ENCODE measurements at regions not wholly inside any gene's neighbourhood (a gene's known extent, or its start where the extent isn't known, plus 50 kb on each side); places are given as distances from the start of the nearest gene placed in this dataset.

DNA sequence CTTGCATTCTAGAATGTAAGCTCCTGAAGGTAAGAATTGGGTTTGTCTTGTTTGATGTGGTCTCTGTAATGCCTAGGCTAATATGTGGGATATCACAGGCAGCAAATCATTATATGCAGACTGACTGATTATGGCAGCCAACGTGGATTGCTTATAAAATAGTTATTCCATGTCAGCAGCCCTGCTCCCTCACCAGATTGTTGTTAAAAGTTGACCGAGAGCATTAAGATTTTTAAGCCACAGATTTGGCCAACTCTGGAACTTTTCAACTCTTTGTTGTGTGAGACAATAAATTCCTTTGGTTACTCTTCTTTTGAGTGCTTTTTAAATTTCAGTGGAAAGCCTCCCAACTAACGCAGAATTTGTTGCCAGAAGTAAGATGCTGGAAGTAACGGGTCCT lies 92.6 kb upstream of the FAM216B start:
- no peak overlapping the region for H3K4me3 ChIP-seq
- H4K20me1 ChIP-seq = no peaks in the 10 kb centered on the region
- no peak for TF ChIP-seq Cebpa-rat (IDR thresholded peaks at IDR 0.05)
- no peak overlapping the region for H3K4me2 ChIP-seq
- no peaks in the 10 kb centered on the region for H3K36me3 ChIP-seq
- no peaks in the 10 kb centered on the region for H3K9me3 ChIP-seq
- H3K4me1 ChIP-seq = no peaks in the 10 kb centered on the region
- no peak overlapping the region for H3K9ac ChIP-seq
- no peaks in the 10 kb centered on the region for H3K27me3 ChIP-seq
- no peak overlapping the region for H3K27ac ChIP-seq

DNA sequence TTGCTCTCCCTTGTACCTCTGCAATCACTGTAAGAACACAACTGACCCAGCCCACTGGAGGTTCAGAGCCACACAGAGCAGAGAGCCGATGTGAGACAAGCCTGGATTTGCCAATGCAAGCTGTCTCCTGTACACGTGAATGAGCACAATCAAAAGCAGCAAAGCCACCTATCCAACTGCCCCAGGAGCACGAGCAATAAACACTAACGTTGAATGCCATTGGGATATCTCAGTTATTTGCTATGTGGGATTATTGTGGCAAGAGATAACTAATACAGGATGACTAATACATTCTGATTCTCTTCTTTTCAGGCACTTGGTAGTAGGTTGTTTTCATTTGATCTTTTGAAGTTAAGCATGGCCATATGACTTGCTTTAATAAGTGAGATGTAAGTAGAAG lies 85.2 kb upstream of the FAM216B start:
- Histone ChIP-seq H3K4me1 (no peaks in the 10 kb centered on the region), H3K9me3 (no peaks in the 10 kb centered on the region), H3K27ac (no peak overlapping the region), H3K4me3 (no peak overlapping the region), H3K27me3 (no peaks in the 10 kb centered on the region), H3K4me2 (no peak overlapping the region), H3K9ac (no peak overlapping the region), H4K20me1 (no peaks in the 10 kb centered on the region), H3K36me3 (no peaks in the 10 kb centered on the region)
- no peak for TF ChIP-seq Cebpa-rat (IDR thresholded peaks at IDR 0.05)

DNA sequence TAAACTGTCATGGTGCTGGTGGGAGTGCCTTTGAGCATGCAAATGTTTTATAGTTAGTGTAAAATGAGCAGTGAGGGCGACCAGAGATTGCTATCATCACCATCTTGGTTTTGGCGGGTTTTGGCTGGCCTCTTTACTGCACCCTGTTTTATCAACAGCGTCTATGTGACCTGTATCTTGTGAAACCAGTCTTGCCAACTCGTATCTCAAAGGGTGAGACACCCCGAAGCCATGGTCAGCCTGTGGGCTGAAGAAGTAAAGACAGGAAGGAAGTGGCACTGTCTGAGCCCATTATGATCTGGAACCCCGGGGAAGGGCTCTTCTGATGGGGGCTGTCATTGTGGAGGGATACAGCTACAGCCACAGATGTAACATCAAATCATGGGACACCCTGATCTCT lies 81.5 kb upstream of the FAM216B start:
- Histone ChIP-seq H3K4me1 (no peaks in the 10 kb centered on the region), H3K27me3 (no peaks in the 10 kb centered on the region), H3K4me3 (no peak overlapping the region), H3K4me2 (no peak overlapping the region), H3K36me3 (no peaks in the 10 kb centered on the region), H3K9ac (no peak overlapping the region), H4K20me1 (no peaks in the 10 kb centered on the region), H3K27ac (no peak overlapping the region), H3K9me3 (no peaks in the 10 kb centered on the region)
- no peak for TF ChIP-seq Cebpa-rat (IDR thresholded peaks at IDR 0.05)

DNA sequence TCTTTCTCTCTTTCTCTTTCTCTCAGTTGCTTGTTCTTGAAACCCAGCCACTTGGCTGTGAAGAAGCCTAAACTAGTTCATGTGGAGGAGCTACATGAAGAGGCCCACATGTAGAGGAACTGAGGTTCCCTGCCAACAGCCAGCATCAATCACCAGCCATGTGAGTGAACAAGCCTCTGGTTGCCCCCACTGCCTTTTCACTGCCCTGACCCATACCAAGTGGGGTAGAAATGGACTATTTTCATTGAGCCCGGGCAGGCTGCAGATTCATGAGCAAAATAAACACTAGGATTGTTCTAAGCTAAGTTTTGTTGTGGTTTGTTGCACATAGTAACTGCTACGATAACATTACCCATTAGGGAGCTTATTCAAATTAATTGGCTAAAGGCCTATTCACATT lies 78.7 kb upstream of the FAM216B start:
- no peak overlapping the region for H3K4me3 ChIP-seq
- no peaks in the 10 kb centered on the region for H3K9me3 ChIP-seq
- H3K4me2 ChIP-seq = no peak overlapping the region
- no peak overlapping the region for H3K27ac ChIP-seq
- no peaks in the 10 kb centered on the region for H3K36me3 ChIP-seq
- H3K27me3 ChIP-seq = no peaks in the 10 kb centered on the region
- no peak for TF ChIP-seq Cebpa-rat (IDR thresholded peaks at IDR 0.05)
- H4K20me1 ChIP-seq = no peaks in the 10 kb centered on the region
- no peak overlapping the region for H3K9ac ChIP-seq
- H3K4me1 ChIP-seq = no peaks in the 10 kb centered on the region

DNA sequence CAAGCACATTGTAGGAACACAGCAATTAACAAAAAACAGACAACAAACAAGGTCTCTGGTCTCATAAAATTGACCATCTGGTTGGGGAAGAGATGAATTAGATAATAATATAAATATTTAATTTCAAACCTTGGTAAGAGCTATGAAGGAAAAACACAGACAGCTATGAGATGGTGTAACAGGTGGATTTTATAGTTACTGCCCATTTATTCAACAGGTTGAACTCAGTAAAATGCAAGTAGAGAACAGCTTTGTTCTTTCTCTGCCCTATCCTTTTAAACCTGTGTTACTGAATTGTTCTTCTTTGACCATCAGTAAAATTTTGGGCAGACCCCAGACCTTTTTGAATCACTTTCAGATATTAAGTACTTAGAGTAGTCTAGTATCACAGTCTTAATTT lies 77.6 kb upstream of the FAM216B start:
- no peaks in the 10 kb centered on the region for H3K9me3 ChIP-seq
- no peaks in the 10 kb centered on the region for H3K4me1 ChIP-seq
- no peak for TF ChIP-seq Cebpa-rat (IDR thresholded peaks at IDR 0.05)
- no peak overlapping the region for H3K4me3 ChIP-seq
- no peaks in the 10 kb centered on the region for H3K36me3 ChIP-seq
- no peaks in the 10 kb centered on the region for H3K27me3 ChIP-seq
- no peaks in the 10 kb centered on the region for H4K20me1 ChIP-seq
- H3K4me2 ChIP-seq = no peak overlapping the region
- H3K27ac ChIP-seq = no peak overlapping the region
- H3K9ac ChIP-seq = no peak overlapping the region

DNA sequence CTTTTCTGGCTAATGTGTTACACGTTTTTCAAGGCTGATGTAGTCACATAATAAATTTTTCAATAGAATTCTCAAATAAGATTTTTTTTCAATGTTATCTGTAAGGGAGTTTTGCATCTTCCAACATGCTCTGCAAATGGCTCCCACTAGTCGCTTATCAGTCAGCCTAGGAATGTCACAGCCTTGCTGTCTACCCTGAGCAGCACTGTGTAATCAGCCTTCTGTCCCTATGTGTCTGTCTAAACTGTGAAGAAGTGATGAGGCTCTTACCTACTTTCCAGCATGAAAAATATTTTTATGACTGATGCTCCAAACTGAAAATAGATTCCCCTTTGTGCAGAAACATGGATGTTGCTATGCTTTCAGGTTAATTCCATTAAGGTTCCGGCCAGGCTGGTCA lies 75.1 kb upstream of the FAM216B start:
- Histone ChIP-seq H3K27me3 (no peaks in the 10 kb centered on the region), H3K4me2 (no peak overlapping the region), H3K9me3 (no peaks in the 10 kb centered on the region), H3K27ac (no peak overlapping the region), H4K20me1 (no peaks in the 10 kb centered on the region), H3K9ac (no peak overlapping the region), H3K36me3 (no peaks in the 10 kb centered on the region), H3K4me1 (no peaks in the 10 kb centered on the region), H3K4me3 (no peak overlapping the region)
- TF ChIP-seq Cebpa-rat (IDR thresholded peaks at IDR 0.05) = no peak

DNA sequence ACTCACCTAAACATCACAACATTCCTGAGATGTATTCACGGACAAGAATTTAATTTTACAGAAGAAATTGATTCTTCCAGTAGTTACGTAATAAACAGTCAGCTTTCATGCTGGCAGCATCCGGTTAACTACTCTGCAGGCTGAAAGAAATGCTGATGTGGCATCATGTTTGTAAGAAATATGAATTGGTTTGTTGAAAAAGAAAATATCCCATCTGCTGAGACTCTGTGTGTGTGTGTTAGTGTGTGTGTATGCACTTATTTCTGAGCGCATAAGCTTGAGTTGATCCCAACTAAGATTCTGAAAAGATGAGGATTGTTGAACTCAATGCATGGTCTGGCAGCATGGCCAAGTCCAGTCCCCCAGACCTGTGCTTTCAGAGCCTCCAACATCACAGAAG lies 74.3 kb upstream of the FAM216B start:
- Histone ChIP-seq H3K27me3 (no peaks in the 10 kb centered on the region), H3K36me3 (no peaks in the 10 kb centered on the region), H3K4me1 (no peaks in the 10 kb centered on the region), H3K9ac (no peak overlapping the region), H4K20me1 (no peaks in the 10 kb centered on the region), H3K4me3 (no peak overlapping the region), H3K9me3 (no peaks in the 10 kb centered on the region), H3K27ac (no peak overlapping the region), H3K4me2 (no peak overlapping the region)
- no peak for TF ChIP-seq Cebpa-rat (IDR thresholded peaks at IDR 0.05)

DNA sequence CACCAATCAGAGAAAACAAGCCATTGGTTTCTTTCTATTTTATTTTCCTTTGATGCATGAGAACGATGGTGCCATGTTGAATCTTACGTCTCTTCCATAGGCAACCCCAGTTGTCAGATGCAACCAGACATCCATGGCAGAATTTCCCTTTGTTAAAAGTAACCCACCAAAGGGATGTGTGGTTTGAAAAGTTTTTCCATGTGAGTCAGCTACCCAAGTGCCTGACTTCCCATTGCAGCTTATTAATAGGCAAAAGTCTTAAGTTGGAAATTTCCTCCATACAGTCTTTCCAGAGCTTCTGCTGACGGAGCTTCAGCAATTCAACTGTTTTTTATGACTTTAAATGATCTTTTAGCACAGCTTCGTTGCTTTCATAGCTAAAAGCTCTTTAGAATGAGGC lies 73.8 kb upstream of the FAM216B start:
- no peaks in the 10 kb centered on the region for H3K36me3 ChIP-seq
- H3K4me3 ChIP-seq = no peak overlapping the region
- no peak overlapping the region for H3K9ac ChIP-seq
- H4K20me1 ChIP-seq = no peaks in the 10 kb centered on the region
- TF ChIP-seq Cebpa-rat (IDR thresholded peaks at IDR 0.05) = no peak
- H3K4me2 ChIP-seq = no peak overlapping the region
- H3K27ac ChIP-seq = no peak overlapping the region
- no peaks in the 10 kb centered on the region for H3K9me3 ChIP-seq
- no peaks in the 10 kb centered on the region for H3K4me1 ChIP-seq
- no peaks in the 10 kb centered on the region for H3K27me3 ChIP-seq

DNA sequence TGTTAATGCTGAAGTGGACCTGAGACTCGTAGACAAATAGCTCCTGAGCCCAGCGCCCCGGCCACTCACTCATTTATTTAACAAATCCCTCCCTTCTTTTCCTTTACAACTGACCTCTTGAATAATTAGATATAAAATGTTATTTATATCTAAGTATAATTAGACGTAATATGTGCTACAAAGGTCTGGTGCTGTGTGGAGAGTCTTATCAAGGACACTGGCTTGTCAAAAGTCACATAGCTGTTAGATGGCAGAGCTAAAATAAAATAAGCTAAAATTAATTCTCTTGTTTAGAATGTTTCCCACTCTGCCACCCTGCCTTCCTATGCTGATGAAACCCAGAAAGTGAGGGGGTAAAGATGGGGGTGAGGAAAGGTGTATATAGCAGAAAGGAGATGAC lies 73.0 kb upstream of the FAM216B start:
- Histone ChIP-seq H4K20me1 (no peaks in the 10 kb centered on the region), H3K27ac (no peak overlapping the region), H3K4me1 (no peaks in the 10 kb centered on the region), H3K36me3 (no peaks in the 10 kb centered on the region), H3K9ac (no peak overlapping the region), H3K4me2 (no peak overlapping the region), H3K27me3 (no peaks in the 10 kb centered on the region), H3K9me3 (no peaks in the 10 kb centered on the region), H3K4me3 (no peak overlapping the region)
- TF ChIP-seq Cebpa-rat (IDR thresholded peaks at IDR 0.05) = no peak

DNA sequence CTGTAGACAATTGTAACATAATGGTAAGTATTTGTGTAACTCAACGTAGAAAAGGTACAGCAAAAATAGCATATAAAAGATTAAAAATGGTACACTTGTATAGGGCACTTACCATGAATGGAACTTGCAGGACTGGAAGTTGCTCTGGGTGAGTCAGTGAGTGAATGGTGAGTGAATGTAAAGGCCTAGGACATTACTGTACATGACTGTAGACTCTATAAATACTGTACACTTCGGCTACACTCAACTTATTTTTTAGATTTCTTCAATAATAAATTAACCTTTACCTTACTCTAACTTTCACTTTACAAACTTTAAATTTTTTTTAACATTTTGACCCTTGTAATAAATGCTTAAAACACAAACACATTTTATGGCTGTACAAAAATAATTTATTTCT lies 72.1 kb upstream of the FAM216B start:
- no peak overlapping the region for H3K9ac ChIP-seq
- no peak overlapping the region for H3K4me3 ChIP-seq
- H3K4me2 ChIP-seq = no peak overlapping the region
- H3K36me3 ChIP-seq = no peaks in the 10 kb centered on the region
- H3K9me3 ChIP-seq = no peaks in the 10 kb centered on the region
- H3K27me3 ChIP-seq = no peaks in the 10 kb centered on the region
- no peaks in the 10 kb centered on the region for H4K20me1 ChIP-seq
- H3K4me1 ChIP-seq = no peaks in the 10 kb centered on the region
- no peak overlapping the region for H3K27ac ChIP-seq
- no peak for TF ChIP-seq Cebpa-rat (IDR thresholded peaks at IDR 0.05)

DNA sequence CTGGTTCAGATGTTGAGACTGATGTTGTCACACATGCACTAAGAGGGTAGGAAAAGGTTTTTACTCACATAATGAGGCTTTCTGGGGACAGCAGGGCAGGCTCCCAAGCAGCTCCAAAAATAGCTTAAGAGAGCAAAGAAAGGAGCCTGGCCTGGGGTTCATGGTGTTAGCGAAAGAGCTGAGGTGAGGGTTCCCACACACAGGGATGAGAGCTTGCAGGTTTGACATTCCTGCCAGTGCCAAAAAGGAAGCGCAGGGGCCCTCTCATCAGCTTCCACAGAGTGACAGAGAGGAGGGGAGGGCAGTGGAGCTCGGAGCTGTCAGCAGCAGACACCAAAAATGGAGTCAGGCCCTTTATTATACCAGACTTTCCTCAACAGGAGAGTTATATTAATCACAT lies 65.5 kb upstream of the FAM216B start:
- no peak for TF ChIP-seq Cebpa-rat (IDR thresholded peaks at IDR 0.05)
- no peaks in the 10 kb centered on the region for H3K9me3 ChIP-seq
- no peaks in the 10 kb centered on the region for H3K36me3 ChIP-seq
- H4K20me1 ChIP-seq = no peaks in the 10 kb centered on the region
- H3K4me3 ChIP-seq = no peak overlapping the region
- H3K27me3 ChIP-seq = no peaks in the 10 kb centered on the region
- H3K9ac ChIP-seq = no peak overlapping the region
- no peak overlapping the region for H3K27ac ChIP-seq
- no peaks in the 10 kb centered on the region for H3K4me1 ChIP-seq
- no peak overlapping the region for H3K4me2 ChIP-seq
